ENCODE measurements at regions not wholly inside any gene's neighbourhood (a gene's known extent, or its start where the extent isn't known, plus 50 kb on each side); places are given as distances from the start of the nearest gene placed in this dataset.

GRCh38 chr7:53719122-53719521, 683.7 kb downstream of the POM121L12 start:
- no peak for DNase-seq

- no peak for DNase-seq
Measured at GRCh38 chr7:53740971-53741370, 705.5 kb downstream of the POM121L12 start.

GRCh38 chr7:53743697-53744402, 708.4 kb downstream of the POM121L12 start:
- DNase-seq, result no peak

GRCh38 chr7:53744403-53744760, 708.9 kb downstream of the POM121L12 start:
- DNase-seq, result no peak

DNA sequence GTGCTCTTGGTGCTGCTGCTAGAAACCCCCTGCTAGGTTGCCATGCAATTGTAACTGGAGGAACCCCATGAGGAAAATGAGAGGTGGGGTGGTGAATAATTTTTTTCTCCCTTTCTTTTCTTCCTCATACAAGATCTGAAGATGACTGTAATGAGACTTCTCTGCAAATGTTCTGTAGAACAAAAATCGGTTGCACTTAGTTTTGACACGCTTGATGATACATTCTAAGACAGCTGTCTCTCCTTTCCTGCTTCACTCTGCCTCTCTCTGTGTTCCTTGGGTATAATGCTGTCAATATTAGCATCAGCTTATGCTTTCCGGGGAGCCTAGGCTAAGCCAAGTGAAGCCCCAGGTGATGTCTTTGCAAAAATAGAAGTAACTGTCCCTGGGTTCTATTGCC, 721.5 kb downstream of the POM121L12 start:
- DNase-seq, result no peak

DNA sequence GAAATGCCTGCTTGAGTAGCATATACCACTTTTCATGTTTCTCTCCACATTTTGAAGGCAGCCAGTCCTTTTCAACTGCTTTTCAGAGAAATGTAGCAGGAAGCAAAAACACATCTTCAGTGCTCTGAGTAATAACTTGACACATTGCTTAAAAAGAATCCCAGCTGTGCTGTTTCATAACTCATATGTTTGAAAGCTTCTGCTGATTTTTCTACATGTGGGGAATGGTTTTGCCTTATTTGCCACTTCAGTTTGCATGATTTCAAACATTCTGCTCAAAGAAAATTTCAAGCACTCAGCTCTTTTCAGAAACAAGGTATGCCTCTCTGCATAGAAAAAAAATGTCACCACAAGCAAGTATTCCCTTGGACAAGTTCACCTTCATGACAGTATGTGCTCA, 732.8 kb downstream of the POM121L12 start:
- no peak for DNase-seq

DNA sequence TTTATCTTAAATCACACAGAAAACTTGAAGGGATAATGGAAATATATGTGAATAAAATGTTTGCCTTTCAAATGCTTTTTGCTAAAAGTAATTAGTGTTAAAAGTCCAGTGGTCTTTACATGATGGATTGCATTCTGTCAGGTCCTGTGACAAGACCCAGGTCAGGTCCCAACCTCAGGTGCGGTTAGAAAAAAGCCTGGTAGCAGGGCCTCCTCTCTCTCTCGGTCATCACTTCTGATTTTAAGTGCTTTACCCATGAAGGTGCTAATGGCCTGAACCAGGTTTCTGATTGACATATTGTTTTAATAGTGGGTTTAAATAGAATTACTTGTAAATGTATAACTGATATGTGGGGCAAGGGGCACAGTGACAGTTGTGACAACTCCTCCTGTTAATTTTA, 736.3 kb downstream of the POM121L12 start:
- no peak for DNase-seq

GRCh38 chr7:53776323-53776722, 740.9 kb downstream of the POM121L12 start:
- no peak for DNase-seq

- DNase-seq, result no peak
Measured at GRCh38 chr7:53789741-53790140, 752.4 kb upstream of the VSTM2A start.

GRCh38 chr7:53794816-53795215, 747.4 kb upstream of the VSTM2A start:
- no peak for DNase-seq

DNA sequence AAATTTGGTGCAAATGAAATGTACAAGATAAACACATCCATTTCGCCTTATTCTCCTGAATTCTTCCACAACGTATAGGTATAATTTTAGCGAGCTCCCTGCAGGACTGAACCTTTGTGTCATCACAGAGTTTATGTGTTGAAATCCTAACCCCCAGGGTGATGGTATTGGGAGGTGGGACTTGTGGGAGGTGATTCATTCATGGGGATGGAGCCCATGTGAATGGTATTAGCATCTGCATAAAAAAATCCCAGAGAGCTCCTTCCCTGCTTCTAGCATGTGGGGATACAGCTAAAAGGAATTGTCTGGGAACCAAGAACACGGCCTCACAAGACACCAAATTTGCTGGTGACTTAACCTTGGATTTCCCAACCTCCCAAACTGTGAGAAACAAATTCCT, 741.4 kb upstream of the VSTM2A start:
- no peak for DNase-seq

- no peak for DNase-seq
Measured at GRCh38 chr7:53806119-53806518, 736.1 kb upstream of the VSTM2A start.

DNA sequence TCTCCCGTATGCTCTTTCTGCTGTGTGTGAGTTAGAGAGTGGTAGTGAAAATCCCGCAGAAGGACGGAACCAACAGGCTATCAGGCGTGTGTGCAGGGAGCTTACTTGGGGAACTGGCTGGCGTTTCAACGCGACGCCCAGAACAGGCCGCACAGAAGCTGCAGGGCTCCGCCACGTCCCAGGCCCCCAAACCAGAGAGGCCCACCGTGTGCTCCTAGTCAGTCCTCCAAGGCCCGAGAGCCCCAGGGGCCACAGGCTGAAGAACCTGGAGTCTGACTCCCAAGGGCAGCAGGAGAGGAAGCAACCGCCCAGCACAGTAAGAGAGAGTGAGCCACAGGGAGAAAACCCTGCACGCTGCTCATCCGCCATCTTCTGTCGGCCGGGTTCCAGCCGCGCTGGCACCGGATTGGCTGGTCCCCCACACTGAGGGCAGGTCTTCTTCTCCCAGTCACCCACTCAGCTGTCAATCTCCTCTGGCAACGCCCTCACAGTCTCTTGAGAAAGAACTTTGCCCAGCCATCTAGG, 730.6 kb upstream of the VSTM2A start:
- no peak for DNase-seq

- no peak for DNase-seq
Measured at GRCh38 chr7:53812135-53812534, 730.0 kb upstream of the VSTM2A start.

DNA sequence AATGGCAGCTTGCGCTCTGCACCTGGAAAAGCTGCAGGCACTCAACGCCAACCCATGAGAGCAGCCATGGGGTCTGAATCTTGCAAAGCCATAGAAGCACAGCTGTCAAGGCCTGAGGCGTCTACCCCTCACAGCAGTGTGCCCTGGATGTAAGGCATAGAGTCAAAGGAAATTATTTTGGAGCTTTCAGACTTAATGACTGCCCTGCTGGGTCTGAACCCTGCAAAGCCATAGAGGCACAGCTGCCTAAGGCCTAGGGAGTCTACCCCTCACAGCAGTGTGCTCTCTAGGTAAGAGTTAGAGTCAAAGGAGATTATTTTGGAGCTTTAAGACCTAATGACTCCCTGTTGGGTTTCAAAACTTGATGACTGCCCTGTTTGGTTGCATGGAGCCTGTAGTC, 706.9 kb upstream of the VSTM2A start:
- no peak for DNase-seq

- DNase-seq, result no peak
Measured at GRCh38 chr7:53877688-53878087, 664.5 kb upstream of the VSTM2A start.

GRCh38 chr7:53900856-53901528, 641.2 kb upstream of the VSTM2A start:
- no peak for DNase-seq

DNA sequence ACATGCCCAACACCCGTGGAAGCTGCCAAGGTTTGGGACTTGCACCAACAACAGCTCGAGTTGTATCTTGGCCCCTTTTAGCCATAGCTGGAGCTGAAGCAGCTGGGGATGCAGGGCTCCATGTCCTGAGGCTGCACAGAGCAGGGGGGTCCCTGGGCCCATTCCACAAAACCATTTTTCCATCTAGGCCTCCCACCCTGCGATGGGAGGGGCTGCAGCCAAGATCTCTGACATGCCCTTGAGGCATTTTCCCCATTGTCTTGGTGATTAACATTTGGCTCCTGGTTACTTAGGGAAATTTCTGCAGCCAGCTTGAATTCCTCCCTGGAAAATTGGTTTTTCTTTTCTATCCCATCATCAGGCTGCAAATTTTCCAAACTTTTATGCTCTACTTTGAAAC, 637.8 kb upstream of the VSTM2A start:
- no peak for DNase-seq

GRCh38 chr7:53917637-53918036, 624.5 kb upstream of the VSTM2A start:
- DNase-seq, result no peak

DNA sequence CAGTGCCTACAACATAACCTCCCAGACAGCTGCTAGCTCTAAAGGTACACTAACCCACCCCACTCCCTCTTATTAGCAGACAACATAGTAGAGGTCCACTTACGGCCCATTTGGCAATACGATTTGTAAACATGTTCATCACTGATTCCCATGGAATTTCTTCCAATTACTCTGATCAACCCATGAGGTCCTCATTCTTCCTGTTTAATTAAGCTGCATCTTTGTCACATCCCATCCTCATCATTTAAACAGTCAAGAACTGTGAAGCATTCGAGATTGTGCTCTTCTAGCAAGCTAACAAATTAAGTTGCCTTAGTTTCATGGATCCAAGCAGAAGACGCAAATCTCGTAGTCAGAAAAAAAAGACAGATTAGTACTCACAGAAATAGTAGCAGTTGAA, 622.2 kb upstream of the VSTM2A start:
- no peak for DNase-seq

GRCh38 chr7:53940483-53940882, 601.7 kb upstream of the VSTM2A start:
- DNase-seq, result no peak

- DNase-seq, result no peak
Measured at GRCh38 chr7:53947732-53948131, 594.4 kb upstream of the VSTM2A start.

GRCh38 chr7:53965716-53966115, 576.5 kb upstream of the VSTM2A start:
- no peak for DNase-seq

DNA sequence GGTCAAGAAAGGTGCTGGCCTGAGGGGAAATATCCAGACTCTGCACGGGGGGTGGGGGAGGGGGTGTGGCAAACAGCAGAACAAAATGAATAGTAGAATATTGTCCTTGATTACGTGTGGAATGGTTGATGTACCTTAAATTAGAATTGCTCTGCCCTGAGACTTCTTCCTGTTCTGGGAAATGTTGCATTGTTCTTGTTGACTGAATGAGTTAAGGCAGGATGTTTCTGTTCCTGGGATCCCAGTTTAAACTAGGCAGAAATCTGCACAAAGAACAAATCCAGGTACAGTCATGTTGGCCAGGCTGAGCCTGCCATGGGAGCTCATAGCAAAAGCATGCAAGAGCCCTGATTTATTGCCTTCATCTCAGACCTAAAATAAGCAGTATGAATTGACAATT, 558.7 kb upstream of the VSTM2A start:
- no peak for DNase-seq

DNA sequence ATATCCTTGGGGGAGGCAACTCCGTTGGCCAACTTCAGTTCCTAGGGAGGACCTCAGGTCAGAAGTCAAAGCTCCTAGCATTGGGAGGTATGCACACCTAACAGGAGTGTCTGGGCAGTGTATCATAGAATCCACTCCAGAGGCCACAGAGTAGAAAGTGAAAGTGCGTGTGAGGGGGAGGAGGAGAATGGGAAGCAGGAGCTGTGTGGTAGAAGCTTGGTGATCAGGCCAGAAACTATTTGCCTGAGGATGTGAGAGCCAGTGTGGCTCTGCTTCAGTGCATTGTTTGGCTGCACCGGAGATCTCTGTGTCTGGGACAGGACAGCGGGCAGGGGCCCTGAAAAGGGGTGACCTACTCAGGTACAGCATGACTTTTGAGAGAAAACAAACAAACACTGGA, 557.4 kb upstream of the VSTM2A start:
- DNase-seq, result no peak

All from NCI-H526 treated with DMSO at 0.1 percent for 48 hours (cell line).